IPS DF 6.9 (cell line): ENCODE measurements at regions not wholly inside any gene's neighbourhood (a gene's known extent, or its start where the extent isn't known, plus 50 kb on each side); places are given as distances from the start of the nearest gene placed in this dataset.
"Not testable (repeated sequence)": the region's sequence is repeated elsewhere in the genome, so short reads cannot be mapped to it uniquely, and the experiment has no call there.

Experiments used
- DNase-seq: peaks from one replicate; pipeline ENCODE4 v3.0.0-alpha.2; 2013; ENCODE audit warnings: low read depth, low spot score
- H3K27ac ChIP-seq: one replicate; pipeline ENCODE4 v1.5.1; 2013; ENCODE audit warnings: low read length, control low read depth
- H3K27me3 ChIP-seq: 2 replicates; pipeline ENCODE4 v1.6.1; 2013; ENCODE audit warnings: mild to moderate bottlenecking, low read length; ENCODE audit not compliant: control insufficient read depth, insufficient read depth
- H3K36me3 ChIP-seq: 2 replicates; pipeline ENCODE4 v1.6.1; 2013; ENCODE audit warnings: low read length; ENCODE audit not compliant: control insufficient read depth, insufficient read depth
- H3K4me1 ChIP-seq: 2 replicates; pipeline ENCODE4 v1.6.1; 2013; ENCODE audit warnings: low read length; ENCODE audit not compliant: control insufficient read depth, insufficient read depth
- H3K4me3 ChIP-seq: 2 replicates; pipeline ENCODE4 v1.5.1; 2013; ENCODE audit warnings: mild to moderate bottlenecking, low read length
- H3K9me3 ChIP-seq: 2 replicates; pipeline ENCODE4 v1.6.1; 2013; ENCODE audit warnings: low read length, inconsistent platforms; ENCODE audit not compliant: control insufficient read depth, insufficient read depth
- WGBS: extraction: QIAGEN DNeasy Blood & Tissue Kit; methylation state at CpG from one replicate; pipeline ENCODE4 v1.1.7; 2013; ENCODE audit warnings: mixed read lengths, missing lambda C conversion rate; ENCODE audit not compliant: insufficient read length, insufficient coverage; 5-methylcytosine and 5-hydroxymethylcytosine counted together

DNA sequence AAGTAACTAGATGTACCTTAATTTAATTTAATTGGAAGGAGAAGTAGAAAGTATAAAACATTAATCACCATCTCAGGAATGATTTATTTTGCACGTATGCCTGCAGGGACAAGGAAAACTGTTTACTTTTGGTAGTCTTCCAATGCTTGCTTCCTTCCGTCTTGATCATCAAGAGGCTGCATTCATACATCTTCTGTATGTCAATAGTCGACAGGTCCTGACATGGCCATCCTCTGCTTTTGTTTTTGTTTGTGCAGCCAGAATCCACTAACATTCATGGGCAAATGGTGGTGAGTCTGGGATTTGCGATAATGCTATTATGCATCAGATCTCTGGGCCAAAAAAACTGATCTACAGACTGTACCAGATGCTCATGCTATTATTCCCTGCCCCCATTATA is 56.6 kb upstream of the ZPLD1 start:
- H3K9me3 ChIP-seq = no peaks in the 10 kb centered on the region
- no peaks in the 10 kb centered on the region for H3K27me3 ChIP-seq
- H3K27ac ChIP-seq = no peak overlapping the region
- no peak overlapping the region for H3K4me3 ChIP-seq
- H3K36me3 ChIP-seq = no peaks in the 10 kb centered on the region
- no CpG with 5 or more reads among the region's 4 CpGs for WGBS
- no peak for DNase-seq
- H3K4me1 ChIP-seq = no peaks in the 10 kb centered on the region

GRCh38 chr3:102382201-102382600 is 52.6 kb upstream of the ZPLD1 start:
- WGBS = no CpG with 5 or more reads among the region's 6 CpGs
- not testable (repeated sequence) for H3K4me1 ChIP-seq, DNase-seq

More at GRCh38 chr3:102382201-102382600, 52.6 kb upstream of the ZPLD1 start:
- not testable (repeated sequence) for H3K36me3 ChIP-seq, H3K27ac ChIP-seq, H3K27me3 ChIP-seq, H3K9me3 ChIP-seq, H3K4me3 ChIP-seq
